ENCODE measurements at regions not wholly inside any gene's neighbourhood (a gene's known extent, or its start where the extent isn't known, plus 50 kb on each side); places are given as distances from the start of the nearest gene placed in this dataset.

DNA sequence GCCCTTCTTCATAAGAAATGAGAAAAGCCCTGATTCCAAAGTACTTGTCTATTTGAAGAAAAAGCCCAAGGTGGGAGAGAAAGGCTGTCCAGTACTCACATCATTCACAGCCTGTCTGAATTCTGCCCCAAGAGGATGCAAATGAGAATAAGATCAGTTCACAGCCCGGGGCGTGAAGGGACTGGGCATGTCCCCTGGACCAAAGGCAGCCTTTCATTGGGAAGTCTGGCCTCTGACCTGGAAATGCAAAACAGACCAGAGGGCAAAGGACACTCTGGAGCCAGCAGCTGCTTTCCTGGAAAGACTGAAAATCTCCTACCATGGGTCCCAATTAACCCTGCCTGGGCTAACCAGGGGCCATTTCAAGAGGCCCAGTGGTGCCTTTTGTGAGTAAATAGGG is 191.2 kb upstream of the PELI2 start:
- H3K4me1 ChIP-seq (ENCODE audit: control insufficient read depth in 1 of 2, low read depth in 2 of 2): no peaks in the 10 kb centered on the region
- TF ChIP-seq, protein P1, sequence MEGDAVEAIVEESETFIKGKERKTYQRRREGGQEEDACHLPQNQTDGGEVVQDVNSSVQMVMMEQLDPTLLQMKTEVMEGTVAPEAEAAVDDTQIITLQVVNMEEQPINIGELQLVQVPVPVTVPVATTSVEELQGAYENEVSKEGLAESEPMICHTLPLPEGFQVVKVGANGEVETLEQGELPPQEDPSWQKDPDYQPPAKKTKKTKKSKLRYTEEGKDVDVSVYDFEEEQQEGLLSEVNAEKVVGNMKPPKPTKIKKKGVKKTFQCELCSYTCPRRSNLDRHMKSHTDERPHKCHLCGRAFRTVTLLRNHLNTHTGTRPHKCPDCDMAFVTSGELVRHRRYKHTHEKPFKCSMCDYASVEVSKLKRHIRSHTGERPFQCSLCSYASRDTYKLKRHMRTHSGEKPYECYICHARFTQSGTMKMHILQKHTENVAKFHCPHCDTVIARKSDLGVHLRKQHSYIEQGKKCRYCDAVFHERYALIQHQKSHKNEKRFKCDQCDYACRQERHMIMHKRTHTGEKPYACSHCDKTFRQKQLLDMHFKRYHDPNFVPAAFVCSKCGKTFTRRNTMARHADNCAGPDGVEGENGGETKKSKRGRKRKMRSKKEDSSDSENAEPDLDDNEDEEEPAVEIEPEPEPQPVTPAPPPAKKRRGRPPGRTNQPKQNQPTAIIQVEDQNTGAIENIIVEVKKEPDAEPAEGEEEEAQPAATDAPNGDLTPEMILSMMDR (IDR thresholded peaks at IDR 0.05): no peak
- H3K4me3 ChIP-seq: no peak overlapping the region
- no peaks in the 10 kb centered on the region for H3K9me3 ChIP-seq
- ATAC-seq (ENCODE audit: insufficient number of reproducible peaks, low FRiP score, low read depth) (no peak), DNase-seq (ENCODE audit: low spot score) (no peak)
- no peaks in the 10 kb centered on the region for H3K27me3 ChIP-seq (replicated peaks; ENCODE audit: insufficient read depth)
- no peaks in the 10 kb centered on the region for H3K36me3 ChIP-seq
- H3K27ac ChIP-seq: no peak overlapping the region

- Histone ChIP-seq H3K4me3 (no peak overlapping the region), H3K4me1 (ENCODE audit: control insufficient read depth in 1 of 2, low read depth in 2 of 2) (no peaks in the 10 kb centered on the region), H3K27ac (no peak overlapping the region), H3K27me3 (replicated peaks; ENCODE audit: insufficient read depth) (no peaks in the 10 kb centered on the region), H3K9me3 (no peaks in the 10 kb centered on the region), H3K36me3 (no peaks in the 10 kb centered on the region)
- no peak for ATAC-seq (ENCODE audit: insufficient number of reproducible peaks, low FRiP score, low read depth)
- TF ChIP-seq, protein P1 (IDR thresholded peaks at IDR 0.05): no peak
- no peak for DNase-seq (ENCODE audit: low spot score)
Measured at GRCh38 chr14:55928276-55928675, 189.9 kb upstream of the PELI2 start.

DNA sequence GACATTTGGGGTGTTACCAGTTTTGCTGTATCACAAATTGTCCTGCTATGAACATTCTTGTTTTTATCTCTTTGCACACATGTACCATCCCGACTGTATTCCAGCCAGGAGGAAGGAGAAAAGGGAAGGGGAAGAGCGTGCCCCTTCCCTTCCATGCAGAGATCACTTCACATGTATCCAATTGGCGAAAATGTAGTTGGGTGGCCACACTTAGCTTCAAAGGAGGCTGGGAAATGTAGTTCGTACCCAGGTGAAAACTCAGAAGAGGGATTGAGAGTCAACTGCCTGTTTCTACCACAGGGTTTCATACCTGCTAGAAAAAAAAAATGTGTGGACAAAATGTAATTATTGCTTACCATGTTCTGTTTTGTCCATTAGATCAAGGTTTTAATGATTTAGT is 189.1 kb upstream of the PELI2 start:
- H3K9me3 ChIP-seq: no peaks in the 10 kb centered on the region
- H3K27me3 ChIP-seq (replicated peaks; ENCODE audit: insufficient read depth): no peaks in the 10 kb centered on the region
- TF ChIP-seq, protein P1 (IDR thresholded peaks at IDR 0.05): no peak
- no peaks in the 10 kb centered on the region for H3K4me1 ChIP-seq (ENCODE audit: control insufficient read depth in 1 of 2, low read depth in 2 of 2)
- DNase-seq (ENCODE audit: low spot score) (no peak), ATAC-seq (ENCODE audit: insufficient number of reproducible peaks, low FRiP score, low read depth) (no peak)
- H3K4me3 ChIP-seq: no peak overlapping the region
- H3K27ac ChIP-seq: no peak overlapping the region
- no peaks in the 10 kb centered on the region for H3K36me3 ChIP-seq

DNA sequence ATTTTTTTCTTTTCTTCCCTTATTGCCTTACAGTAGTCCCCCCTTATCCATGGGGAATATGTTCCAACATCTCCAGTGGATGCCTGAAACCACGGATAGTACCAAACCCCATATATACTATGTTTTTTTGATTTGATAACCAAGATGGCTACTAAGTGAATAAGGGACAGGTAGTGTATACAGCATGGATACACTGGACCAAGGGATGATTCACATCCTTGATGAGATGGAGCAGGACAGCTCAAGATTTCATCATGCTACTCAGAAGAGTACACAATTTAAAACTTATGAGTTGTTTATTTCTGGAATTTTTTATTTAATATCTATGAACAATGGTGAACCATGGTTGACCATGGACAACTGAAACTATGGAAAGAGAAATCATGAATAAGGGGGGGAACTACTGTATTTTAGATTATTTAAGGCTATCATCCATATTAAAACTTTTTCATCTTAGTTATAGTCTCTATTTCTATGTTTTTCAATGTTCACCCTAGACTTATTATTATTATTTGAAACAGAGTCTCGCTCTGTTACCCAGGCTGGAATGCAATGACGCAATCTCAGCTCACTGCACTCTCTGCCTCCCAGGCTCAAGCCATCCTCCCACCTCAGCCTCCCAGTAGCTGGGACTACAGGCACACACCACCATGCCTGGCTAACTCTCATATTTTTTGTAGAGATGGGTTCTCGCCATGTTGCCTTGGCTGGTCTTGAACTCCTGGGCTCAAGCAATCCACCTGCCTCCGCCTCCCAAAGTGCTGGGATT is 188.0 kb upstream of the PELI2 start:
- Histone ChIP-seq H3K27me3 (replicated peaks; ENCODE audit: insufficient read depth) (no peaks in the 10 kb centered on the region), H3K4me3 (no peak overlapping the region), H3K27ac (no peak overlapping the region), H3K36me3 (no peaks in the 10 kb centered on the region), H3K9me3 (no peaks in the 10 kb centered on the region), H3K4me1 (ENCODE audit: control insufficient read depth in 1 of 2, low read depth in 2 of 2) (no peaks in the 10 kb centered on the region)
- DNase-seq (ENCODE audit: low spot score) (no peak), ATAC-seq (ENCODE audit: insufficient number of reproducible peaks, low FRiP score, low read depth) (no peak)
- TF ChIP-seq, protein P1 (IDR thresholded peaks at IDR 0.05): no peak

DNA sequence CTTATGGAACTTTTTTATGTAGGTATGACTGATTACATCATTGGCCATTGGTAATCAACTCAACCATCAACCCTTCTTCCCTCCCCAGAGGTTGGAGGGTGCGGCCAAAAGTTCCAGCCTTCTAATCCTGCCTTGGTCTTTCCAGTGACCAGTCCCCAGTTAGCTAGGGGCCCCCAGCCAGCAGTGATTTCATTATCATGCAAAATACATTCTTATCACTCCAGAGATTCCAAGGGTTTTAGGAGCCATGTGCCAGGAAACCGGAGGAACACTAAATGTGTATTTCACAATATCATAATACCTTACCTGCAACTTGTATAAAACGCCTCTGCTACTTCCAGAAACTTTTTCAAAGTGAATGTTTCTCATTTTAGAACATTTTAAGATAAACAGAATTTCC is 181.5 kb upstream of the PELI2 start:
- Histone ChIP-seq H3K36me3 (no peaks in the 10 kb centered on the region), H3K27me3 (replicated peaks; ENCODE audit: insufficient read depth) (no peaks in the 10 kb centered on the region), H3K4me1 (ENCODE audit: control insufficient read depth in 1 of 2, low read depth in 2 of 2) (no peaks in the 10 kb centered on the region), H3K4me3 (no peak overlapping the region), H3K27ac (no peak overlapping the region), H3K9me3 (no peaks in the 10 kb centered on the region)
- TF ChIP-seq, protein P1 (IDR thresholded peaks at IDR 0.05): no peak
- ATAC-seq (ENCODE audit: insufficient number of reproducible peaks, low FRiP score, low read depth): no peak
- no peak for DNase-seq (ENCODE audit: low spot score)
